GM06990 (cell line): ENCODE measurements at regions not wholly inside any gene's neighbourhood (a gene's known extent, or its start where the extent isn't known, plus 50 kb on each side); places are given as distances from the start of the nearest gene placed in this dataset.

ENCODE experiments used
- DNase-seq: peaks from one replicate; pipeline ENCODE4 v3.0.0-alpha.2; 2011; ENCODE audit not compliant: insufficient read length; ENCODE audit errors: extremely low read depth
- H3K27me3 ChIP-seq: replicated peaks from 2 replicates; pipeline ENCODE4 v1.6.0; 2011; ENCODE audit warnings: low read length; ENCODE audit not compliant: control insufficient read depth, insufficient read depth
- H3K36me3 ChIP-seq: 2 replicates; pipeline ENCODE4 v1.5.1; 2011; ENCODE audit warnings: low read length; ENCODE audit not compliant: control insufficient read depth, insufficient read depth
- H3K4me3 ChIP-seq: replicated peaks from 2 replicates; pipeline ENCODE4 v1.5.1; 2011; ENCODE audit warnings: low read depth, mild to moderate bottlenecking, control low read depth, low read length
- TF ChIP-seq, protein P1 (sequence below): IDR thresholded peaks from 2 replicates; pipeline ENCODE4 v1.5.1; 2011; ENCODE audit warnings: low read length, control low read depth, mild to moderate bottlenecking, inconsistent platforms; ENCODE audit not compliant: insufficient read depth, poor library complexity, severe bottlenecking

DNA sequence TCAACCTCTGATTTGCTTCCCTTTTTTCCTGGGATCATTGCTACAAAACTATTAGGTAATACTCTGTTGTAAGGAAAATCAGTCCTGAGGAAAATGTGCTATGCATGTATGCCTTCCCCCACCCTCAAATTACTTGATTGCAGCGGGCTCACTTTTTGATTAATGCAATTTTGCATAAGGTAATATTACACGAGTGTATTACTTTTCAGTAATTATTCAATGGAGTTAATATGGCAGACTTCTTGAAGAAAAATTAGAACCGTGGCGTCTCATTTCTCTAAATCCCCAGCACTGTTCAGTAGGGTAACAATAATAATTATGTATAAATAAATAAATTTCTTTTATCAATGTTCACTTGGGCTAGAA, 527.6 kb upstream of the FANCL start:
- H3K27me3 ChIP-seq: no peaks in the 10 kb centered on the region; the same call in 1 of the 2 replicates
- TF ChIP-seq, protein P1, sequence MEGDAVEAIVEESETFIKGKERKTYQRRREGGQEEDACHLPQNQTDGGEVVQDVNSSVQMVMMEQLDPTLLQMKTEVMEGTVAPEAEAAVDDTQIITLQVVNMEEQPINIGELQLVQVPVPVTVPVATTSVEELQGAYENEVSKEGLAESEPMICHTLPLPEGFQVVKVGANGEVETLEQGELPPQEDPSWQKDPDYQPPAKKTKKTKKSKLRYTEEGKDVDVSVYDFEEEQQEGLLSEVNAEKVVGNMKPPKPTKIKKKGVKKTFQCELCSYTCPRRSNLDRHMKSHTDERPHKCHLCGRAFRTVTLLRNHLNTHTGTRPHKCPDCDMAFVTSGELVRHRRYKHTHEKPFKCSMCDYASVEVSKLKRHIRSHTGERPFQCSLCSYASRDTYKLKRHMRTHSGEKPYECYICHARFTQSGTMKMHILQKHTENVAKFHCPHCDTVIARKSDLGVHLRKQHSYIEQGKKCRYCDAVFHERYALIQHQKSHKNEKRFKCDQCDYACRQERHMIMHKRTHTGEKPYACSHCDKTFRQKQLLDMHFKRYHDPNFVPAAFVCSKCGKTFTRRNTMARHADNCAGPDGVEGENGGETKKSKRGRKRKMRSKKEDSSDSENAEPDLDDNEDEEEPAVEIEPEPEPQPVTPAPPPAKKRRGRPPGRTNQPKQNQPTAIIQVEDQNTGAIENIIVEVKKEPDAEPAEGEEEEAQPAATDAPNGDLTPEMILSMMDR: no peak
- H3K36me3 ChIP-seq: no peaks in the 10 kb centered on the region
- DNase-seq: no peak
- no peak overlapping the region for H3K4me3 ChIP-seq

DNA sequence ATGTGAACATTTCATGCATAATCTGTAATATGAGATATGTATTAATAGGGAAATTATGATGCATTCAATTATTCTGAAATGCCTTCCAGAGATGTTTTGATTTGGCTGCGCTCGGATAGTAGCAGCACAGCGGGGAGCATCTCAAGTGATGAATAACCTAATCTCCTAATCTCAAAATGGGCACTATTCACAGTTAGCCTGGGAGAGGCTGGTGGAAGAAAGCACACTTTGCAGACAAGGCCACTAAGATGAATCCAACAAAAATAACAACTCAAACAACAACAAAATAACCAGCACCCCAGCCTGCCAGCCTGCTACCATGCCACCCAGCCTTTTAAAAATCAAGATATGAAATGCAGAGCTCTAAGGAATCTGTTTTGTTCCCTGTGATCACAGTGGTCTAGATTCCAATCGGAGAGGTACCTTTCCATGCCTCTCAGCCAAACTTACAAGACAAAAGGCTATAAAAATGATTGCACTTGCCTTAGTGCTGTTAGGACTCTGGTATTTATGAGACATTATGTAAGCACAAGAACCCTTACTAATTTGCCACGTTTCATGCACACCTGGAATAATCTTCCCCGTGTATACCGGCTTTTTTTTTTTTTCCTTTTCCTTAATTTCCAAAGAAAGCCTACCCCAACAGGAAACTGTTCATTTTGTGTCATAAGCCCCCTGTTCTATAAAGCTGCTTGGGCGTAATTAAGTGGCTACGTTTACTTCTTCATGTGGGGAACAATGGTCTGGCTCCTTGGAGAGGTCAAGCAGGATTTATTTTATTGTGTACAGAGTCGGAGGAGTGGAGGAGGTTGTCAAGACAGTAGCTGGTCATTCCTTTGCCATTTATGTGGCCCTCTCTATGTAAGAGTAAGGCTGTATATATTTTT, 526.9 kb upstream of the FANCL start:
- H3K36me3 ChIP-seq: no peaks in the 10 kb centered on the region
- TF ChIP-seq, protein P1: no peak
- H3K4me3 ChIP-seq: no peak overlapping the region
- DNase-seq: no peak
- H3K27me3 ChIP-seq: no peaks in the 10 kb centered on the region; the same call in 1 of the 2 replicates

DNA sequence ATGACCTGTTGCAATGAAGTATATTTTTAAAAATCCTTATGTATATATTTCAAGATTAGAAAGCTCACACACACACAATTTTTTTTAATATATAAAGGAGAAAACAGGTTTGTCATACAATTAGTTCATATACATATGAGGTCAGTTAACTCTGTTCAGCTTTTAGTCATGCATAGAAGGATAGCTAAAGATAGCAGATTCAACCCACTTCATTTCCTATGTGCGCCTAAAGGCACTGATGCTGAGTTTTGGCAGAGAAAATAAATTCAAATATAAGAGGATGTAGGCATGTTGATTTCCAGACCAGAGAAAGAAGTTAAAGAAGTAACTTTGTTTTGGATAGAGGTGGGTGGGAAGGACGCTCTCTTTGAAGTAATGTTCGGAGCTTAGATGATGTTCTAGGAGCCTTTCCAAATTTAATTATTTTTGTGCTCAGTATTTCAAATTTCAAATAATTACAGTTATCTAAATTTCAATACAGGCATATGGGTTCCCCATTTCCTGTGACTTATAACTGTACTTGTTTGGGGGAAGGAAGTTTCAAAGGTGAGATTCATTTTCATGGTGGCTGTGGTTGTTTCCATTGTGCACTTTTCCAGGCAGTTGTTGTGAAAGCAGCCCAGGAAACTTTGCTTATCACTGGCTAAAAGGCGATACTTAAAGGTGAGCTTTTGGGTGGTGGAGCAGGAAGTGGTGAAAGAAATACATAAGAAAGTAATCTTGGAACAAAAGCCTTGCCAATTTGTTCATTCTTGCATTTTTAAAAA, 523.4 kb upstream of the FANCL start:
- H3K4me3 ChIP-seq: no peak overlapping the region
- TF ChIP-seq, protein P1: no peak
- H3K36me3 ChIP-seq: no peaks in the 10 kb centered on the region
- H3K27me3 ChIP-seq: no peaks in the 10 kb centered on the region; the same call in 1 of the 2 replicates
- peak; percentile 28 for DNase-seq

DNA sequence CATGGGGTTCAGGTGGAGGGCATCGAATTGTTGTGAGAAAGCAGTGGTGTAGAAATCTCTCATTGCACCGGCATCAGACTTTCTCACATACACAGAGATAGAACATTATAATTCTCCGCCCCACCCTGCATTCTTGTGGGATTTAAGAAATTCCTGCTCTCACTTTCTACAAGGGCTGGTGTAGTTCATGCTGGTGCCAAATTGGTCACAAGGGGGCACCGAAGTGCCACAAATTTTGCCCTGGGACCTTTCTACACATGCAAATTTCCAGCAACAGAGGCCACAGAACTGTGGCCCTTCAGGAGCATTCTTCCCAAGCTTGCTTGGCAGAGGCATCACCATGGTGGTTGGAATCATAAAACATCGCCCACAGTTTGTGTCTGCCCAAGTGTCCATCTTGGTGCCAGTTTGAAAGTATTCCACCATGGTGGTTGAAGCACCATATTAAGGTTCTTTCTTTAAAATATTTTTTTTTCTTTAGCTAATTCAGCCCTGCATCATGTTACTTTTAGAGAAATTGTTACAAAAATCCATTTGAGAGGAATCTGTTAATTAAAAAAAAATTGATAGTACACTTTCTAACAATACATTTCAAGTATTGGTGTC, 521.2 kb upstream of the FANCL start:
- H3K36me3 ChIP-seq: no peaks in the 10 kb centered on the region
- no peaks in the 10 kb centered on the region for H3K27me3 ChIP-seq
- no peak overlapping the region for H3K4me3 ChIP-seq
- DNase-seq: no peak
- TF ChIP-seq, protein P1: peak; percentile 79

DNA sequence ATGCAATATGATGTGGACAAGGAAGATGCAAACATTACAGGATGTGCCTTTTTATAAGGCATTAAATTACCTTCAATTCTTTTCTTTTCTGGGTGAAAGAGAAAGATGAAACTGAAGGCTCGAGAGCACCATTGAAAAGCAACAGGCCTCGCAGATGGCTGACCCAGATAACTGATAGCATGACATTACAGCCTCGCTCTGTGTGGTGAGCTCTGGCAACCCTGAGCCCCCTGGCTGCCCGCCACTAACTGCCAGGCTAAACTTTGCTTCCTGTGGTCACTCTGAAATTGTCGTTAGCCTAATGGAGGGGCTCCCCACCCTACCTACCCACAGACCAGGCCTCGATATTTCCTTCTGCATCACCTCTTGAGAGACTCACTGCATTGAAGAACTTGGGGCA, 516.8 kb upstream of the FANCL start:
- no peak for DNase-seq
- TF ChIP-seq, protein P1: no peak
- Histone ChIP-seq H3K36me3 (no peaks in the 10 kb centered on the region), H3K4me3 (no peak overlapping the region), H3K27me3 (no peaks in the 10 kb centered on the region)
